Fibroblast of skin of right biceps (primary cell): ENCODE measurements at regions not wholly inside any gene's neighbourhood (a gene's known extent, or its start where the extent isn't known, plus 50 kb on each side); places are given as distances from the start of the nearest gene placed in this dataset.

Experiments
- DNase-seq: peaks from one replicate; pipeline ENCODE4 v3.0.0-alpha.2; 2013

- DNase-seq, result no peak
These were observed 237.5 kb downstream of the TGFB2 start for GRCh38 chr1:218582646-218583045.

GRCh38 chr1:218584418-218585155, 239.5 kb downstream of the TGFB2 start:
- DNase-seq, result peak; percentile 59

DNA sequence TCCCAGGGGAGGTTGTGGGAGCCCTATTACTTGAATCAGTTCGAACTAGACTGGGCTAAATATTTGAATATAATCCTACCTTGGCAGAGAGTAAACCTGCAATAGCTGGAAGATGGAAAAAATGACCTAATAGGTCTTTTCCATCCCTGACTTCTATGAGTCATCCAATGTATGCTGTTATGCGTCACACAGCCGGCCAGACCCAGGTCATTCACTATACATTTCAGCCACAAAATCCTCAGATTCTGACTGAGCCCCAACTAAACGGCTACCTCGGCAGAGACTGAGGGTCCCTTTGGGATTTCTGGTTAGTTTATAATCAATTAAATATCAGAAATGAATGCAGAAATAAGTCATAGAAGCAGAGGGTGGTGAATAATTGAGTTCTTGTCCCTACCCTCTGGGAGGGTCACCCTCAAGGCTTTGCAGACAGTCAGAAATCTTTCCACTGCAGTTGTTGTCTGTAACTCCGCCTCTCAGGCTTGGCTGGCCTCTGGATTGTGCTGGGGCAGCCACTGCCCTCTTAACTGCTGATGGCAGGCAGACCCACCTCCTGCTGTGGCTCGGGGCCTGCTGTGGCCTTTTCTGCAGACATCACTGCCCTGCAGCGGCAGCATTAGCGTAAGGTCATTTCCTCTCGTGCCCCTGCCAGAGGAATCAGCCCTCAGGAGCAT, 240.5 kb downstream of the TGFB2 start:
- DNase-seq, result peak; percentile 93

DNA sequence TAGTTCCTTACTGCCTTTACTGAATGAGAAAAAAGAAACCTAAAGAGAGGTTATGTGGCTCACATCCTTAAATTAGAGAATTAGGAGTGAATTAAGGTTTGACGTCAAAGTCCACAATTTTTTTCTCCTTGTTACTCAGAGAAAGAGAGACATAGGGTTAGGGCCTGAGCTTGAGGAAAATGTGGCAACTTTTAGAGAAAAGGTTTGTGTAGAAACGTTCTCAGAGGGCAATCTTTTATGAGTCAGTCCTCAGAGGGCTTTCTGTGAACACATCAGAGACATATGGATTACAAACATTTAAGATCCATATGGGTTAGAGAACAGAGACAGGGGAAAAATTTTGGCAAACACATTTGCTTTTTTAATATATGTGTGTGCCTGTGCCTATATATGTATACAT, 242.8 kb downstream of the TGFB2 start:
- DNase-seq, result peak; percentile 45

- DNase-seq, result no peak
These were observed 243.5 kb downstream of the TGFB2 start for GRCh38 chr1:218588540-218589172.

DNA sequence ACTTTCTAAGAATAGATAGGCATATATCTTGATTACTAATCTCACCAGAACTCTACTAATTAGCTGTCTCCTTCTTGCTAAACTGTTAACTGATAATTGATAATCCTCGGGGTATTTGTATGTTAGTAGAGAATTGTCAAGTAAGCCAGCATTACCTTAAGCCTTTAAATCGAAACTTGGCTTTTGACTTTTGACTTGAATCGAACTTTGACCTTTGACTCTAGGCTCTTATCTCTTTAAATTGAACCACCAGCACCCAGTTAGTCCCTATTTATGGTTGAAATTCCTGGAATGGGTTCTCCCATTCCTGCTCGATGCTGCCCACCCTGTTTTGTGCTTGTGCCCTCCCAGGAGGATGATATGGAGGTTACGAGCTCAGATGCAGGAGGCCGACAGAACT, 244.4 kb downstream of the TGFB2 start:
- DNase-seq, result no peak

DNA sequence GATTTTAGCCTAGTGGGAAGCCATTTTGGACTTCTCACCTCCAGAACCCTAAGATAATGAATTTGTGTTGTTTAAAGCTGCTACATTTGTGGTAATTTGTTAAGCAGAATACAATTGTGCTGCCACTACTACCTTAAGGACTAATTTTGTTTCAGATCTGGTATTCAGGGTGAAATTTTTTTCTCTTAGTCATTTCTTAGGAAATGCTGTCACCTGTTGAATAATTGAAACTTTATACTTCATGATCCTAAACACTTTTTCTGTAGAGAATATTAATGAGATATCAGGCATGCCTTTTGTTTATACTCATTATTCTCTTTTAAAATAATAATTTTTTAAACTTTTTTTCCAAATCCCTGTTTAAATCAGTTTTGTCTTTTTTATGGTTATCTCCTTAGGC, 246.8 kb downstream of the TGFB2 start:
- DNase-seq, result no peak

DNA sequence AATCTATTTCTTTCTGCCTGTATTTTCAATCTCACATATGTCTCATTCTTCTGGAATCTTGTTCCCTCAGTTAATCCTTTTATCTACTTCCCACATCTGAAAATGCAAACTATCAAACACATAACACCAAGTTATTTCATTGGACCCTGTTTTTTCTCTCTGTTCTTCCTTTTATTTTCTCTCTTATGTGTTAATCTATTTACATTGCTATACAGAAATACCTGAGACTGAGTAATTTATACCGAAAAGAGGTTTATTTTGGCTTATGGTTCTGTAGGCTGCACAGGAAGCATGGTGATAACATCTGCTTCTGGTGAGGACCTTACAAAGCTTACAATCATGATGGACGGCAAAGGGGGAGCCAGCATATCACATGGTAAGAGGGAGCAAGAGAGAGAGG, 247.6 kb downstream of the TGFB2 start:
- peak; percentile 52 for DNase-seq

DNA sequence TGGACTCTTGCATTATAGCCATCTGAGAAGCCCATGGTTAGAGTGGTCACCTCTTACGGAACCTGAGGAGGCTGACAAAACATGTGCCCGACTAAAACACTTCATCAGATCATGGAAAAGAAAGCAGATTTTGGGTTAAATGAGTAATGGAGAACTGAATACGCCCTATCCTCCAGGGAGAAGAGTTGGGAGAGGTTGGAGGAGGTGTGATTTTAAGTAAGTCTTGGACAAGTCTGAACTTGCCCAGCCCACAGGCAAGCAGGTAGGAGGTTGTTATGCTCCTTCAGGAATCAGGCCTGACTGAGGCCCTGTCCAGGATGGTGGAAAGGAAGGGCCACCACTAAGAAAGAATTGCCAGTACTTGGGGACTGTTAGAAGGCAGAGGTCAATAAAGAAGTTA, 255.8 kb downstream of the TGFB2 start:
- no peak for DNase-seq

DNA sequence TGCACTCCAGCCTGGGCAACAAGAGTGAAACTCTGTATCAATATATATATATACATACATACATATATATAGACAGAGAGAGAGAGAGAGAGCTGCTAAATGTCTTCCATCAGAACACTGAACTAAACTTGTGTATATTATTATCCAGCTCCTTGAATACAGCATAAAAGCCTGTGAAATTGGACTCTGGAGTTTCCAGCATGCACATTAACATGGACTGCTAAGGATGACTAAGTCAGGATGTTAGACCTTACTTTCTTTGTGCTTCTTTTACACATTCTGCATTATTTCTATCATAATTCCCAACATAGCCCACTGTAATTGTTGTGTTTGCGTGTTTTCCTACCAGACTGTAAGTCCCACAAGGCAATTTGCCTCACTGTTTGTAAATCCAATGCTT, 259.1 kb downstream of the TGFB2 start:
- DNase-seq, result no peak

DNA sequence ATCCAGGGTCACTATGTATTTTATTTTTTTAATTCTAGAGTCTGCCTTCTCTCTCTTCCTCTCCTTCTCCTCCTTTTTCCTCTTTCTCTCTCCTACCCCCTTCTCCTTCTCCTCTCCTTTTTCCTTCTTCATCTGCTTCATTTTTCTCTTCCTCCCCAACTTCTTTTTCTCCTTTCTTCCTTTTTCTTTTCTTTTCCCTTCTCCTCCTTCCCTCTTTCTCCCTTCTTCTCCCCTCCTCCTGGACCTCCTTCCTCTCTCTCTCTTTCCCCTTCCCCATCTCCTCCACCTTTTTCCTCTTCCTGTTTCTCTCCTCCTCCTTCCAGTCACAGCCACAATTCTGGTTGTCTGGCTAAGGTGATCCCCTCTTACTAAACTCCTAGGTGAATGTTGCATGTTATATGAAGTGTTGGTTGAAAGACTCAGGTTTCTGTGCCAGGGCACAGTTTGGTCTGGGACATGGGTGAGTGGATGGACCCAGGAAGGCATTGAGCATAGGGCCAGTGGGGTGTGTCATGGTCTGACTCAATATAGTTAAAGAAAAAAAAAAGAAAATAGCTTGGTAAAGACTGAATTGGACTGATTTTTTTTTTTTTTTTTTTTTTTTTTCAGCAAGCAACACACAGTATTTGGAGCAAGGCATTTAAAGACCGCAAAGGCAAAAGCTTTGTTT, 266.9 kb downstream of the TGFB2 start:
- no peak for DNase-seq

DNA sequence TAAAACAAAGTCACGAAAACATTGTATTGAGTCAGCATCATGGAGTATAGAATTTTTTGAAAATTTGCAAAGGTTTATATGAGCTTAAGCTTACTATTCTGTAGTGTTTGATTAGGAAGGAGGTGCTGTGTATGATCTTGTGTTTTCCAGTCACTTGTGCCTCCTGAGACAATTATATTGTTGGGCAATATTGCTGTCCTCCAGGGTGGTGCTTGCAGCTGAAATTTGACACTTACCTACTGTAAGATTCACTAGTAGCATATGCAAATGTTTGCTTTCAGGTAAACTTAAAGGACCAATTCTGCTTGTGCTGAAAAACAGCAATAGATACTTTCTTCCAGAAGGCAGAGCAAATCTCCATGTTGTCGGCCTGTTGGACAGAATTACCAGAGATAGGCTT, 268.0 kb downstream of the TGFB2 start:
- no peak for DNase-seq

DNA sequence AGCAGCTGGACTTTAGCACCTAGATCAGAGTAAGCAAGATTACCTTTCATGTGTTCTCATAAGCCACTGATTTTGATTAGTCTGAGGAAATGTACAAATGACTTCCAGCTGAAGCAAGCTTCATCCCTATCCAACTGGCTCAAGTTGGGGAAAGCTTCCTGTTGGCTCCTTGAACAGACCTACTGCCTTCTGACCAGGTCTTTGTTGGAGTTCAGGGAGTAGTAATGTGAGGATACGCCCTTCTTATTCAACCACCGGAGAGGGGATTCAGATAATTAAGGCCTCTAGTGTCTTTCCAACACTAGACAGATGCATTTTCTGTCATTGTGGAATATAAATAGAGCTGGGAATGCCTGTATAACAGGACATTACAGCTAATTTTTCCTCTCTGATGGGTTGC, 268.9 kb downstream of the TGFB2 start:
- DNase-seq, result no peak

DNA sequence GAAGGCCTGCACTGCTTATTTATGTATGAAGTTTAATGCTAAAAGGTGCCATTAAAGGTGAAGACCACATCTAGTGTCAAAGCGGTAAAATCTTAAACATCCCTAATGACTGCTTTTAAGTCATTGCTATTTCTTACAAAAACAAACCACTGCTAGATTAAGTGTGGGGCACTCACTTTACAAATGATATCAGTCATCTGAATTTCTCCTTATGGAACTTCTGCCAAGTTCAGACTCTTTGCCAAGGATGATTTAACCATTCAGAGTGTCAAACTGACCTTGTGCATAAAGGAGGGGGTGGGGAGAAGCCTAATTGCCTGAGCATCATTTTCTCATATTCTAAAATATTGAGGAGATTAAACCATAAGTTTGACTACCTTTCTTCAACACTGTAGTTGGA, 271.5 kb downstream of the TGFB2 start:
- DNase-seq, result no peak

- DNase-seq, result no peak
These were observed 272.9 kb downstream of the TGFB2 start for GRCh38 chr1:218617986-218618385.

DNA sequence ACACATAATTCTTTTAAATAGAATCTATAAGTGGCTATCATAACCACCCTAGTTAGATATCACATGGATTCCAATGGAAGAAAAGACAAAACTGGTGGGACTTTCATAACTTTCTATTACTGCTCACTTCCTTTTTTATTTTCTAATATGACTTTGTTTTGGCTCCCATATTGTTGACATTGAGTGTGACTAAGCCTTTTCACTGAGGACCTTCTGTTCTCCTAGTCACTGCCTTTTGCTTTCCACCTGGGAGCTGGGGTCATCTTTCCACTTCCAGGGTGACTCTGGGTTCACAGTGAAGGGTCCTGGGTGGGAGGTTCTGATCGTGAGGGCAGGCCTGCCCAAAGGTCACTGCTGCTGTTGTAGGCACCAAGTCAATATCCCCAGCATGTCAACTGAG, 275.8 kb downstream of the TGFB2 start:
- DNase-seq, result no peak

GRCh38 chr1:218624052-218624451, 278.9 kb downstream of the TGFB2 start:
- DNase-seq, result no peak

GRCh38 chr1:218625393-218625792, 280.3 kb downstream of the TGFB2 start:
- DNase-seq, result no peak

DNA sequence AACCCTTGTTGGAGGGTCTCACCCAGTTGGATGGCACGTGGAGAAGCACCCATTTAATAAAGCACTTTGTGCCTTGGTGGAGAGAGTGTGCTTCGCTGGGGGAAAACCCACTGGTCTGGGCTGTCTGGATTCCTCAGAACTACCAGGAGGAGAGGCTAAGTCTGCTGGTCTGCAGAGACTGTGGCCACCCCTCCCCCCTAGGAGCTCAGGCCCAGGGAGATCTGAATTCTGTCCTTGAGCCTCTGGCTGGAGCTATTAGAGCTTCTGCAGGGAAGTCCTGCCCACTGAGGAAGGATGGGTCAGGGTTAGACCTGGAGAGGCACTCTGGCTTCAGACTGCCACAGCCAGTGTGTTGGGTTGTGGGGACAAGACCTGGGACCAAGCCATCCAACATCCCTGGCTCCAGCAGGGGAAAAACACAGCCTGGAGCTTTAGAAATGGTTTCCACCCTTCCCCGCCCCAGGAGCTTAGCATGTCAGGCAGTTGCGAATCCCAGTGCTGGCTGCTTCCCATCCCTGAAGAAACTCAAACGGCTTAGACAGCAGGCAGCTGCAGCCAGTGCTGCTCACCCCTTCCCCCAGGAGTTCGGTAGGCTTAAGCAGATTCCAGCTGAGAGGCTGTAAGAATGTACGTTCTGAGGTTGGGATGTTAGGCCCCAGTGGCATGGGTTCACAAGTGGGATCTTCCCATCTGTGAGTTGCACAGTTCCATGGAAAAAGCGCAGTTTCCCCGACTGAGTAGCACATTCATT, 288.3 kb downstream of the TGFB2 start:
- DNase-seq, result no peak

GRCh38 chr1:218634212-218634611, 289.1 kb downstream of the TGFB2 start:
- DNase-seq, result no peak

DNA sequence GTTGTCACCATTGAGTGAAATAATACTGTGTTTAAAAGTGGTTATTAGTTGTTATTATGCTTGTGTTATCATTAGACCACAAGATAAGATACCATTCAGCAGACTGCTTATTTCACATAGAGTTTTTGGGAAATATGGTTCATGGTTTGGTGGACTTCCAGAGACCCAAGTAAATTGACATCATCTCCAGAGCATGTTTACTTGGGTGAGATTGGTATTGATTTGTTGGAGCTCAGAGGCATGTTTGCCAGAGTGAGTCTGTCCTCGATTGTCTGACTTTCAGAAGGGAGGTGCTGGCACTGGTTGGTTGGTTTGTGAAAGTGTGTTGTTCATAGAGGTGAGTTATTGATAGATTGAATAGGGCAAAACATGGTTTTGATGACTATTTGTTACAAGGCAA, 291.4 kb downstream of the TGFB2 start:
- DNase-seq, result no peak

- DNase-seq, result no peak
These were observed 295.0 kb downstream of the TGFB2 start for GRCh38 chr1:218640173-218640572.
